ENCODE measurements at regions not wholly inside any gene's neighbourhood (a gene's known extent, or its start where the extent isn't known, plus 50 kb on each side); places are given as distances from the start of the nearest gene placed in this dataset.

- no peak overlapping the region for H2AK5ac ChIP-seq (ENCODE audit: low read depth, low read length)
- no peak overlapping the region for H4K91ac ChIP-seq (ENCODE audit: low read depth, low read length, poor library complexity)
- no peak overlapping the region for H2BK15ac ChIP-seq (ENCODE audit: low read length)
- no peak for DNase-seq (ENCODE audit: low spot score)
- peaks cover 0 to 3% of the 10 kb centered on the region in 2 donors for H3K4me1 ChIP-seq (ENCODE audit: control insufficient read depth in 2 of 2, insufficient read depth in 1 of 2, low read depth in 1 of 2, low read length in 2 of 2)
- no CpG with 5 or more reads among the region's 1 CpG for WGBS, 2 donors (ENCODE audit: extremely low coverage in 2 of 2, insufficient read length in 2 of 2, insufficient replicate concordance in 1 of 2)
- no peak overlapping the region for H3K4me3 ChIP-seq (ENCODE audit: low read length in 2 of 2)
- H3K9me3 ChIP-seq (replicated peaks in 1 of 2; ENCODE audit: control insufficient read depth in 2 of 2, insufficient read depth in 1 of 2, low read depth in 1 of 2, low read length in 2 of 2): no peaks in the 10 kb centered on the region
- H3K14ac ChIP-seq (ENCODE audit: low read length): no peak overlapping the region
- no peak overlapping the region for H4K8ac ChIP-seq (ENCODE audit: low read depth, low read length)
- H2BK120ac ChIP-seq (ENCODE audit: low read depth, low read length): no peak overlapping the region
- no peak overlapping the region for H3K18ac ChIP-seq (ENCODE audit: low read length)
- no peak overlapping the region for H3K27ac ChIP-seq (replicated peaks; ENCODE audit: low read length)
- H2AFZ ChIP-seq (ENCODE audit: low read length): no peak overlapping the region
- no peaks in the 10 kb centered on the region for H3K36me3 ChIP-seq (replicated peaks in 1 of 2; ENCODE audit: control insufficient read depth in 2 of 2, insufficient read depth in 2 of 2, low read length in 2 of 2)
- no peaks in the 10 kb centered on the region for H3K79me1 ChIP-seq (ENCODE audit: low read depth, low read length)
- no peak overlapping the region for H3K4ac ChIP-seq (ENCODE audit: low read length)
- no peak overlapping the region for H3K9ac ChIP-seq (ENCODE audit: low read depth, low read length, poor library complexity)
- H2BK5ac ChIP-seq (ENCODE audit: low read length): no peak overlapping the region
- no peaks in the 10 kb centered on the region for H3K27me3 ChIP-seq (ENCODE audit: control insufficient read depth in 3 of 3, insufficient read depth in 3 of 3, low read depth in 1 of 3, low read length in 3 of 3)
- no peak overlapping the region for H2BK12ac ChIP-seq (ENCODE audit: low read length)
- no peak overlapping the region for H3K4me2 ChIP-seq (ENCODE audit: insufficient read depth, low read length, poor library complexity, severe bottlenecking)
- H3K23ac ChIP-seq (ENCODE audit: low read depth, low read length, poor library complexity): no peak overlapping the region
Observed at GRCh38 chr13:105737688-105738087, 797.8 kb downstream of the EFNB2 start.

DNA sequence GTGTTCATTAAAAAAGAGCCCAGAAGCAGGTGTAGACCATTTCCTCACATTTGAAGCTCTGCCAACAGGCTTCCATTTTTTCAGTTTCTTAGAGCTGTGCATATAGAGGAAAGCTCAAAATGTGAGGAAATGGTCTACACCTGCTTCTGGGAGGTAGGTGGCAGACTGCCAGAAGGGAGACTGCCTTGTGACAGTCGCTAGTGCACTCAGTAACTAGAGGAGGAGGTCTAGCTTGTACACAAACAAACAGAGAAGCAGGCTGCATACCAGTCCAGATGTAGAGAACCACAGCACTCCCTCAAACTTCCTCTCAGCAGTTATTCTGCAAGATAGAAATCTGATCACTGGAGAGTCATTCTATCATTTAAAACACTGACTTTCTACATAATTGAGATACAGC lies 800.2 kb downstream of the EFNB2 start:
- Histone ChIP-seq H2BK12ac (ENCODE audit: low read length) (no peak overlapping the region), H2AFZ (ENCODE audit: low read length) (no peak overlapping the region), H3K14ac (ENCODE audit: low read length) (no peak overlapping the region), H2BK5ac (ENCODE audit: low read length) (no peak overlapping the region), H3K9ac (ENCODE audit: low read depth, low read length, poor library complexity) (no peak overlapping the region), H3K27me3 (ENCODE audit: control insufficient read depth in 3 of 3, insufficient read depth in 3 of 3, low read depth in 1 of 3, low read length in 3 of 3) (no peaks in the 10 kb centered on the region), H3K27ac (replicated peaks; ENCODE audit: low read length) (no peak overlapping the region), H3K23ac (ENCODE audit: low read depth, low read length, poor library complexity) (no peak overlapping the region), H3K18ac (ENCODE audit: low read length) (no peak overlapping the region), H4K91ac (ENCODE audit: low read depth, low read length, poor library complexity) (no peak overlapping the region), H4K8ac (ENCODE audit: low read depth, low read length) (no peak overlapping the region), H3K4me3 (ENCODE audit: low read length in 2 of 2) (no peak overlapping the region), H3K4ac (ENCODE audit: low read length) (no peak overlapping the region), H2BK120ac (ENCODE audit: low read depth, low read length) (no peak overlapping the region), H2AK5ac (ENCODE audit: low read depth, low read length) (no peak overlapping the region), H3K36me3 (replicated peaks in 1 of 2; ENCODE audit: control insufficient read depth in 2 of 2, insufficient read depth in 2 of 2, low read length in 2 of 2) (no peaks in the 10 kb centered on the region), H3K79me1 (ENCODE audit: low read depth, low read length) (no peaks in the 10 kb centered on the region), H2BK15ac (ENCODE audit: low read length) (no peak overlapping the region), H3K4me1 (ENCODE audit: control insufficient read depth in 2 of 2, insufficient read depth in 1 of 2, low read depth in 1 of 2, low read length in 2 of 2) (no peaks in the 10 kb centered on the region), H3K9me3 (replicated peaks in 1 of 2; ENCODE audit: control insufficient read depth in 2 of 2, insufficient read depth in 1 of 2, low read depth in 1 of 2, low read length in 2 of 2) (no peaks in the 10 kb centered on the region), H3K4me2 (ENCODE audit: insufficient read depth, low read length, poor library complexity, severe bottlenecking) (no peak overlapping the region)
- no CpG with 5 or more reads among the region's 1 CpG for WGBS, 2 donors (ENCODE audit: extremely low coverage in 2 of 2, insufficient read length in 2 of 2, insufficient replicate concordance in 1 of 2)
- DNase-seq (ENCODE audit: low spot score): no peak

DNA sequence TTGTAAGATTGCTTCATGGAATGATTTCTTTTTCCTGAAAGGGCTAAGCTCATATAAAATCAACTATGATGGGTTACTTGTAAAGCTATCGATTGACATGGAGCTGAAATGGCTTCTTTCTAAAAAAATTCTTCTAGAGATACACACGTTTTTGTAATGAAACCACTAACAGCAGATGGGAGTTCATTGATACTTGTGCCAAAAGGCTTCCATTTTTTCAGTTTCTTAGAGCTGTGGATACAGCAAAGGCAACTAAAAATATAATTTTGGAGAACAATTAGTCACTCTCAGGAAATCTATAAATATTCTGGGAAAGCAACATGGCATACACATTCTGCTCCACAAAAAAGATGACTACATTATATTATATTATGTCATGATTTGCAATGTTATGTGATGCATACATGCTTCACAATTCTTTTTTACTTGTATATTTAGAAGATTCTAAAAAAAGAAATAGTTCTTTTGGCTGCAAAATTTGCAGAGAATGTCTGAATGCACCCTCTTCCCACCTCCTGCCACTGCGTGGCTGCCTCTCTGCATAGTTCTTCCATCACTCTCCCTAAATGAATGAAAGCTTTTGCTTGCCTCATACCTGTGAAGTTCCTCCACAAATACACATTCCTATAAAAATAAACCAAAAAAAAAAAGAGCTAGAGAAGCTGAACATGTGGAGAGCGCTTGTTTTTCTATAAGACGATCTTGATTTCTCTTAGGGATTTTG lies 802.5 kb downstream of the EFNB2 start:
- Histone ChIP-seq H4K8ac (ENCODE audit: low read depth, low read length) (no peak overlapping the region), H3K27ac (replicated peaks; ENCODE audit: low read length) (no peak overlapping the region), H3K36me3 (replicated peaks in 1 of 2; ENCODE audit: control insufficient read depth in 2 of 2, insufficient read depth in 2 of 2, low read length in 2 of 2) (no peaks in the 10 kb centered on the region), H3K14ac (ENCODE audit: low read length) (no peak overlapping the region), H3K18ac (ENCODE audit: low read length) (no peak overlapping the region), H2BK12ac (ENCODE audit: low read length) (no peak overlapping the region), H3K27me3 (ENCODE audit: control insufficient read depth in 3 of 3, insufficient read depth in 3 of 3, low read depth in 1 of 3, low read length in 3 of 3) (no peaks in the 10 kb centered on the region), H3K9me3 (replicated peaks in 1 of 2; ENCODE audit: control insufficient read depth in 2 of 2, insufficient read depth in 1 of 2, low read depth in 1 of 2, low read length in 2 of 2) (no peaks in the 10 kb centered on the region), H3K9ac (ENCODE audit: low read depth, low read length, poor library complexity) (no peak overlapping the region), H2BK120ac (ENCODE audit: low read depth, low read length) (no peak overlapping the region), H3K4me1 (ENCODE audit: control insufficient read depth in 2 of 2, insufficient read depth in 1 of 2, low read depth in 1 of 2, low read length in 2 of 2) (no peaks in the 10 kb centered on the region), H3K4ac (ENCODE audit: low read length) (no peak overlapping the region), H3K79me1 (ENCODE audit: low read depth, low read length) (no peaks in the 10 kb centered on the region), H3K4me3 (ENCODE audit: low read length in 2 of 2) (no peak overlapping the region), H2BK15ac (ENCODE audit: low read length) (no peak overlapping the region), H2BK5ac (ENCODE audit: low read length) (no peak overlapping the region), H2AK5ac (ENCODE audit: low read depth, low read length) (no peak overlapping the region), H3K23ac (ENCODE audit: low read depth, low read length, poor library complexity) (no peak overlapping the region), H3K4me2 (ENCODE audit: insufficient read depth, low read length, poor library complexity, severe bottlenecking) (no peak overlapping the region), H4K91ac (ENCODE audit: low read depth, low read length, poor library complexity) (no peak overlapping the region), H2AFZ (ENCODE audit: low read length) (no peak overlapping the region)
- no peak for DNase-seq (ENCODE audit: low spot score)
- WGBS, 2 donors (ENCODE audit: extremely low coverage in 2 of 2, insufficient read length in 2 of 2, insufficient replicate concordance in 1 of 2): no CpG with 5 or more reads among the region's 5 CpGs

DNA sequence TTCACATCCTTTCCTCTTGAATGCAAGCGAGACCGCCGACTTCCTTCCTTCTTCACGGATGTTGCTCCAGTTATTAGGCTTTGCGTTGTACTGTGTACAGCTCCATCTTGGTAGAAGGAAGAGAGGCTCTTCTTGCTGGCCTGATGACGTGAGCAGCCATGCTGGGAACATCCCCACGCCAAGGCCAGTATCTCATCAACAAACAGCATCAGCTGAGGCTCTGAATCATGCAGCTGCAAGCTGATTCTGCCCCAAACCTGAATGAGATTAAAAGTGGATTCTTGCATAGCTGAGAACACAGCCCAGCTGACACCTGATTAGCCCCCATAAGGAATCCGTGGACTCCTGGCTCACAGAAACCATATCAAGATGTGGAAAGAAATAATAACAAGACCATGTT lies 809.6 kb downstream of the EFNB2 start:
- Histone ChIP-seq H3K14ac (ENCODE audit: low read length) (no peak overlapping the region), H3K4me1 (ENCODE audit: control insufficient read depth in 2 of 2, insufficient read depth in 1 of 2, low read depth in 1 of 2, low read length in 2 of 2) (no peaks in the 10 kb centered on the region), H3K27me3 (ENCODE audit: control insufficient read depth in 3 of 3, insufficient read depth in 3 of 3, low read depth in 1 of 3, low read length in 3 of 3) (no peaks in the 10 kb centered on the region), H3K4me3 (ENCODE audit: low read length in 2 of 2) (no peak overlapping the region), H3K18ac (ENCODE audit: low read length) (no peak overlapping the region), H3K27ac (replicated peaks; ENCODE audit: low read length) (no peak overlapping the region), H3K23ac (ENCODE audit: low read depth, low read length, poor library complexity) (no peak overlapping the region), H2AFZ (ENCODE audit: low read length) (peak overlapping the region; percentile 21), H3K9ac (ENCODE audit: low read depth, low read length, poor library complexity) (no peak overlapping the region), H4K8ac (ENCODE audit: low read depth, low read length) (no peak overlapping the region), H2BK12ac (ENCODE audit: low read length) (no peak overlapping the region), H3K79me1 (ENCODE audit: low read depth, low read length) (no peaks in the 10 kb centered on the region), H2BK5ac (ENCODE audit: low read length) (no peak overlapping the region), H4K91ac (ENCODE audit: low read depth, low read length, poor library complexity) (no peak overlapping the region), H3K36me3 (replicated peaks in 1 of 2; ENCODE audit: control insufficient read depth in 2 of 2, insufficient read depth in 2 of 2, low read length in 2 of 2) (no peaks in the 10 kb centered on the region), H2BK15ac (ENCODE audit: low read length) (no peak overlapping the region), H3K4ac (ENCODE audit: low read length) (no peak overlapping the region), H2BK120ac (ENCODE audit: low read depth, low read length) (no peak overlapping the region), H3K9me3 (replicated peaks in 1 of 2; ENCODE audit: control insufficient read depth in 2 of 2, insufficient read depth in 1 of 2, low read depth in 1 of 2, low read length in 2 of 2) (no peaks in the 10 kb centered on the region), H3K4me2 (ENCODE audit: insufficient read depth, low read length, poor library complexity, severe bottlenecking) (no peak overlapping the region), H2AK5ac (ENCODE audit: low read depth, low read length) (no peak overlapping the region)
- DNase-seq (ENCODE audit: low spot score): no peak
- WGBS, 2 donors (ENCODE audit: extremely low coverage in 2 of 2, insufficient read length in 2 of 2, insufficient replicate concordance in 1 of 2): no CpG with 5 or more reads among the region's 8 CpGs

Measured in neuronal stem cell (in vitro differentiated cells).